ENCODE measurements at regions not wholly inside any gene's neighbourhood (a gene's known extent, or its start where the extent isn't known, plus 50 kb on each side); places are given as distances from the start of the nearest gene placed in this dataset.

GRCh38 chr5:19031491-19031890, 956.5 kb downstream of the CDH18 start:
- intact Hi-C loops (cut with micrococcal nuclease) = no loop called here
- Histone ChIP-seq H3K9me3 (replicated peaks) (peaks cover 30% of the 10 kb centered on the region), H3K4me1 (no peaks in the 10 kb centered on the region)

GRCh38 chr5:19035816-19036215, 952.2 kb downstream of the CDH18 start:
- no peak for TF ChIP-seq CTCF (IDR thresholded peaks at IDR 0.05; ENCODE audit: borderline replicate concordance)
- intact Hi-C loops (cut with micrococcal nuclease) = no loop called here
- no peak for DNase-seq
- Histone ChIP-seq H3K27me3 (ENCODE audit: low read depth) (no peaks in the 10 kb centered on the region), H3K36me3 (no peaks in the 10 kb centered on the region), H3K4me3 (no peak overlapping the region), H3K9me3 (replicated peaks) (no peaks in the 10 kb centered on the region), H3K27ac (replicated peaks) (no peak overlapping the region), H3K4me1 (no peaks in the 10 kb centered on the region)

More at GRCh38 chr5:19031491-19031890, 956.5 kb downstream of the CDH18 start:
- no peaks in the 10 kb centered on the region for H3K36me3 ChIP-seq
- H3K27ac ChIP-seq (replicated peaks) = no peak overlapping the region
- DNase-seq = no peak
- no peak for TF ChIP-seq CTCF (IDR thresholded peaks at IDR 0.05; ENCODE audit: borderline replicate concordance)
- H3K4me3 ChIP-seq = no peak overlapping the region
- no peaks in the 10 kb centered on the region for H3K27me3 ChIP-seq (ENCODE audit: low read depth)

GRCh38 chr5:19042106-19042505, 945.9 kb downstream of the CDH18 start:
- Histone ChIP-seq H3K36me3 (no peaks in the 10 kb centered on the region), H3K4me1 (no peaks in the 10 kb centered on the region), H3K27me3 (ENCODE audit: low read depth) (no peaks in the 10 kb centered on the region), H3K4me3 (no peak overlapping the region), H3K27ac (replicated peaks) (no peak overlapping the region), H3K9me3 (replicated peaks) (no peaks in the 10 kb centered on the region)
- DNase-seq = no peak
- no peak for TF ChIP-seq CTCF (IDR thresholded peaks at IDR 0.05; ENCODE audit: borderline replicate concordance)
- intact Hi-C loops (cut with micrococcal nuclease) = no loop called here

GRCh38 chr5:19044311-19044710, 943.7 kb downstream of the CDH18 start:
- intact Hi-C loops (cut with micrococcal nuclease) = no loop called here
- no peaks in the 10 kb centered on the region for H3K27me3 ChIP-seq (ENCODE audit: low read depth)

GRCh38 chr5:19044931-19045695, 942.9 kb downstream of the CDH18 start:
- peaks cover under 1% of the 10 kb centered on the region for H3K9me3 ChIP-seq (replicated peaks)
- no peaks in the 10 kb centered on the region for H3K36me3 ChIP-seq
- H3K4me3 ChIP-seq = no peak overlapping the region
- TF ChIP-seq CTCF (IDR thresholded peaks at IDR 0.05; ENCODE audit: borderline replicate concordance) = no peak
- DNase-seq = no peak
- H3K27me3 ChIP-seq (ENCODE audit: low read depth) = no peaks in the 10 kb centered on the region
- no peaks in the 10 kb centered on the region for H3K4me1 ChIP-seq
- intact Hi-C loops (cut with micrococcal nuclease) = no loop called here
- no peak overlapping the region for H3K27ac ChIP-seq (replicated peaks)

More at GRCh38 chr5:19044311-19044710, 943.7 kb downstream of the CDH18 start:
- TF ChIP-seq CTCF (IDR thresholded peaks at IDR 0.05; ENCODE audit: borderline replicate concordance) = no peak
- Histone ChIP-seq H3K9me3 (replicated peaks) (no peaks in the 10 kb centered on the region), H3K27ac (replicated peaks) (no peak overlapping the region), H3K4me1 (no peaks in the 10 kb centered on the region), H3K36me3 (no peaks in the 10 kb centered on the region), H3K4me3 (no peak overlapping the region)
- no peak for DNase-seq

All from left ventricle myocardium inferior (tissue), 1 donor.